ENCODE measurements at regions not wholly inside any gene's neighbourhood (a gene's known extent, or its start where the extent isn't known, plus 50 kb on each side); places are given as distances from the start of the nearest gene placed in this dataset.
A peak's percentile ranks its signal among the peaks of the same experiment; 100 is the strongest.

DNA sequence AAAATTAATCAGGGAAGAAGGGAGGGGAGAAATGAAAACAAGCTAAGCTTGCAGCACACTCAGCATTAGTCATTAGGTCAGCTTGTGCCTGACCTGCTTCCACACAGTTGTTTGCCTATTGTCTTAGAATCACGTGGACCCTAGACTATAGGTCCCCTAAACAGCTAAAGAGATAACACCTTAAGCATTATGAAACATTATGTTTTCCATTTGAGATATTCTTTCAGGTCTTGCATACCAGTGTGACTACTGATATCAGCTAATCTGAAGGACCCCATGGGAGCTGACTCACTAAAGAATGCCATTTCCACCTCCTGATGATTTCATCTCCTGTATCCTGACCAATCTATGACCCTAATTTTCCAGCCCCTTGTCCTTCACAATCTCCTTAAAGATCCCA, 154.1 kb upstream of the FUT8 start (continued):
- TF ChIP-seq, protein P1, sequence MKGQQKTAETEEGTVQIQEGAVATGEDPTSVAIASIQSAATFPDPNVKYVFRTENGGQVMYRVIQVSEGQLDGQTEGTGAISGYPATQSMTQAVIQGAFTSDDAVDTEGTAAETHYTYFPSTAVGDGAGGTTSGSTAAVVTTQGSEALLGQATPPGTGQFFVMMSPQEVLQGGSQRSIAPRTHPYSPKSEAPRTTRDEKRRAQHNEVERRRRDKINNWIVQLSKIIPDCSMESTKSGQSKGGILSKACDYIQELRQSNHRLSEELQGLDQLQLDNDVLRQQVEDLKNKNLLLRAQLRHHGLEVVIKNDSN (IDR thresholded peaks at IDR 0.05; ENCODE audit: borderline replicate concordance, low read depth): peak; percentile 59; the same call in 1 of the 2 replicates
- TF ChIP-seq MEF2A (IDR thresholded peaks at IDR 0.05; ENCODE audit: borderline replicate concordance, low read depth) (no peak), SIN3A (IDR thresholded peaks at IDR 0.05; ENCODE audit: borderline replicate concordance, low read depth, low read length) (no peak), MXI1 (IDR thresholded peaks at IDR 0.05; ENCODE audit: low read depth, low read length) (no peak), RAD21 (IDR thresholded peaks at IDR 0.05; ENCODE audit: low read length) (no peak), TEAD4 (IDR thresholded peaks at IDR 0.05; ENCODE audit: borderline replicate concordance, insufficient read depth) (peak; percentile 79), FOXM1 (IDR thresholded peaks at IDR 0.05; ENCODE audit: low read depth) (no peak), RCOR1 (IDR thresholded peaks at IDR 0.05; ENCODE audit: low read length) (no peak), POLR2AphosphoS5 (IDR thresholded peaks at IDR 0.05; ENCODE audit: low read depth, low read length) (peak; percentile 34; the same call in 1 of the 2 replicates), RXRA (IDR thresholded peaks at IDR 0.05; ENCODE audit: borderline replicate concordance, low read depth) (peak; percentile 92), FOXJ3 (CRISPR knock-in tag; IDR thresholded peaks at IDR 0.05) (no peak), GABPA (IDR thresholded peaks at IDR 0.05; ENCODE audit: low read depth) (no peak), TAF1 (IDR thresholded peaks at IDR 0.05; ENCODE audit: borderline replicate concordance, low read depth, low read length) (no peak), JUND (IDR thresholded peaks at IDR 0.05) (peak; percentile 86), NFIC (IDR thresholded peaks at IDR 0.05; ENCODE audit: borderline replicate concordance) (peak; percentile 51; the same call in 1 of the 2 replicates), CHD2 (IDR thresholded peaks at IDR 0.05; ENCODE audit: low read length, partially characterized antibody) (no peak)
- TF ChIP-seq, protein P2, sequence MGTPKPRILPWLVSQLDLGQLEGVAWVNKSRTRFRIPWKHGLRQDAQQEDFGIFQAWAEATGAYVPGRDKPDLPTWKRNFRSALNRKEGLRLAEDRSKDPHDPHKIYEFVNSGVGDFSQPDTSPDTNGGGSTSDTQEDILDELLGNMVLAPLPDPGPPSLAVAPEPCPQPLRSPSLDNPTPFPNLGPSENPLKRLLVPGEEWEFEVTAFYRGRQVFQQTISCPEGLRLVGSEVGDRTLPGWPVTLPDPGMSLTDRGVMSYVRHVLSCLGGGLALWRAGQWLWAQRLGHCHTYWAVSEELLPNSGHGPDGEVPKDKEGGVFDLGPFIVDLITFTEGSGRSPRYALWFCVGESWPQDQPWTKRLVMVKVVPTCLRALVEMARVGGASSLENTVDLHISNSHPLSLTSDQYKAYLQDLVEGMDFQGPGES (IDR thresholded peaks at IDR 0.05; ENCODE audit: low read depth, low read length): no peak
- TF ChIP-seq, protein P3, sequence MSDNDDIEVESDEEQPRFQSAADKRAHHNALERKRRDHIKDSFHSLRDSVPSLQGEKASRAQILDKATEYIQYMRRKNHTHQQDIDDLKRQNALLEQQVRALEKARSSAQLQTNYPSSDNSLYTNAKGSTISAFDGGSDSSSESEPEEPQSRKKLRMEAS (IDR thresholded peaks at IDR 0.05; ENCODE audit: low read depth): peak; percentile 16; the same call in 1 of the 2 replicates

DNA sequence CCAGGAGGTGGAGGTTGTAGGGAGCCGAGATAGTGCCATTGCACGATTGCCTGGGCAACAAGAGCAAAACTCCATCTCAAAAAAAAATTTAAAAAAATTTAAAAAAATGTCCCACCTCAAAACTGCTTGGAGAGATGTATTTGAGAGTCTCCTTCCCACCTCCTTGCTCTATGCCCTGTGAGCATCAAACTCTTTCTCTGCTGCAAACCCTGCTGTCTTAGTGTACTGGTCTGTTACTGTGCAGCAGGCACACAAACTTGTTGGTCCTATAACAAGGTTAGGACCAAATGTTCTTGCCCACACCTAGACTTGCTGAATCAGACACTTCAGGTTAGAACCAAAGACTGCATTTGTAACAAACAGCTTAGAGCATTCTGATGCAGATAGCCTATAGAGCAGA, 153.5 kb upstream of the FUT8 start:
- CTCF ChIA-PET: no interaction called here

More for the DNA sequence above, 153.5 kb upstream of the FUT8 start:
- Histone ChIP-seq H3K4me2 (no peak overlapping the region), H3K36me3 (replicated peaks in 1 of 2; ENCODE audit: control insufficient read depth in 1 of 2, insufficient read depth in 2 of 2, low read length in 1 of 2) (no peaks in the 10 kb centered on the region), H3K27ac (ENCODE audit: low read depth in 2 of 2, low read length in 1 of 2) (peak overlapping the region in 1 of 2 experiments; percentile 64; a peak in 2 of 4 replicates), H3K9me3 (no peaks in the 10 kb centered on the region), H3K4me3 (ENCODE audit: low read depth in 2 of 2, low read length in 1 of 2) (no peak overlapping the region), H2AFZ (ENCODE audit: low read depth) (no peak overlapping the region), H3K9me2 (no peaks in the 10 kb centered on the region), H3K9ac (no peak overlapping the region), H3K27me3 (ENCODE audit: insufficient read depth) (no peaks in the 10 kb centered on the region), H3K4me1 (ENCODE audit: control insufficient read depth in 1 of 2, insufficient read depth in 2 of 2, low read depth in 1 of 2, low read length in 1 of 2) (peaks cover 7 to 16% of the 10 kb centered on the region in 2 experiments), H3F3A (replicated peaks; ENCODE audit: insufficient read depth) (peaks cover 28% of the 10 kb centered on the region), H3K79me2 (ENCODE audit: insufficient read depth) (no peaks in the 10 kb centered on the region), H4K20me1 (ENCODE audit: insufficient read depth) (no peaks in the 10 kb centered on the region)
- POLR2A ChIA-PET: no interaction called here
- 94% methylated on average over 2 of the region's 2 CpGs for WGBS (ENCODE audit: low lambda C conversion rate)
- DNase-seq: no peak
- TF ChIP-seq CTCF (IDR thresholded peaks at IDR 0.05): no peak
- TF ChIP-seq GATA2 (CRISPR knock-in tag; IDR thresholded peaks at IDR 0.05): no peak
- TF ChIP-seq NFIC (IDR thresholded peaks at IDR 0.05; ENCODE audit: borderline replicate concordance): no peak
- TF ChIP-seq TCF12 (IDR thresholded peaks at IDR 0.05): no peak
- no peak for TF ChIP-seq JUND (IDR thresholded peaks at IDR 0.05)

Measured in SK-N-SH (cell line).